CD4-positive, alpha-beta T cell treated with Interleukin-17A for 1 hour (primary cell): ENCODE measurements at regions not wholly inside any gene's neighbourhood (a gene's known extent, or its start where the extent isn't known, plus 50 kb on each side); places are given as distances from the start of the nearest gene placed in this dataset.
"Not testable (repeated sequence)": the region's sequence is repeated elsewhere in the genome, so short reads cannot be mapped to it uniquely, and the experiment has no call there.

Experiments used
- DNase-seq: peaks from one replicate; pipeline ENCODE4 v3.0.0-alpha.2; 2020

DNA sequence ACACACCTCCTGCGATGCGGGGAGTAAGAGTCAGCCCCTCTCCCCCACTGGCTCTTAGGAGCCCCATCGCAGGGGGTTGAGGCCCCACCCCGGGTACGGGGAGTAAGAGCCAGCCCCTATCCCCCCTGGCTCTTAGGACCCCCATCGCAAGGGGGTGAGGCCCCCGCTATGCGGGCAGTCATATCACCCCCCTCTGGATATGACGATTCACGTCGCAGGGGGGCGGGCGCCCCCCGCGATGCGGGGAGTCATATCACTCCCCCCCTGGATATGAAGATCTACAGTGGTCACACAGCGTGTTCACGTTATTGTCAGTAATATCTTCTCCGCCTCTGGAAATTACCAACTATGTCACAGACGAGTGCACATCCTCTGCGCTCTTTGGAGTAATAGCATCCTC lies 61.1 kb downstream of the DEFB131A start:
- DNase-seq = not testable (repeated sequence)

DNA sequence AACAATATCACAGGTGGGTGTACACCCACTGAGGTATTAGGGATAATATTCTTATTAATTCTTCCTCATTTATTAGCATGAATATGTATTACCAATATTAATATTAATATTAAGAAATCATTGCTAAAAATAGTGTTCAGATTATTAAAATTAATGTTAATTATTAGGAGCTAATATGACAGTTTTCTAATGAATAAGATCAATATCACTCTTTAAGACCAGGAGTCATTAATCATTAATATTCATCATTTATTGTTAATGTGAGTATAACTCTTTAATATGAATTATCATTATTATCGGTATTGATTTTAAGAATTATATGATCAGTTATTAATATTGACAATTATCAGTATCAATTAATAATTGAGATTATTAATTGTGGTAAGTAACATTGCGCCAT lies 62.5 kb downstream of the DEFB131A start:
- DNase-seq = not testable (repeated sequence)

DNA sequence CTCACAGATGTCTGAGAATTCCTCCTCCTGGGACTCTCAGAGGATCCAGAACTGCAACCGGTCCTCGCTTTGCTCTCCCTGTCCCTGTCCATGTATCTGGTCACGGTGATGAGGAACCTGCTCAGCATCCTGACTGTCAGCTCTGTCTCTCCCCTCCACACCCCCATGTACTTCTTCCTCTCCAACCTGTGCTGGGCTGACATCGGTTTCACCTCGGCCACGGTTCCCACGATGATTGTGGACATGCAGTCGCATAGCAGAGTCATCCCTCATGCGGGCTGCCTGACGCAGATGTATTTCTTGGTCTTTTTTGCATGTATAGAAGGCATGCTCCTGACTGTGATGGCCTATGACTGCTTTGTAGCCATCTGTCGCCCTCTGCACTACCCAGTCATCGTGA lies 68.7 kb downstream of the DEFB131A start:
- DNase-seq = not testable (repeated sequence)

DNA sequence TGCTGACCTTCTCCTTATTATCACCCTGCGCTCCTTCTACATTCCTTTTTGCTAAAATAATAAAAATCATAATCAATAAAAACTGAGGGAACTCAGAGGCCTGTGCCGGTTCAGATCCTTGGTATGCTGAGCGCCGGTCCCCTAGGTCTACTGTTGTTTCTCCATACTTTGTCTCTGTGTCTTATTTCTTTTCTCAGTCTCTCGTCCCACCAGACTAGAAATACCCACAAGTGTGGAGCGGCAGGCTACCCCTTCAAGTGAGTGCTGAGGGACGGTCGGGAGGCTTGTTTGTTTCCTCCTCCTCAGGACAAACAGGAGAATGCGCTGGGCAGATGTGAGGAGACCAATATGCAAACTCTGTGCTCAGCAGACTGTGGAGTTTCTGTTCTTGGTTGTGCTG lies 75.4 kb downstream of the DEFB131A start:
- DNase-seq = not testable (repeated sequence)

DNA sequence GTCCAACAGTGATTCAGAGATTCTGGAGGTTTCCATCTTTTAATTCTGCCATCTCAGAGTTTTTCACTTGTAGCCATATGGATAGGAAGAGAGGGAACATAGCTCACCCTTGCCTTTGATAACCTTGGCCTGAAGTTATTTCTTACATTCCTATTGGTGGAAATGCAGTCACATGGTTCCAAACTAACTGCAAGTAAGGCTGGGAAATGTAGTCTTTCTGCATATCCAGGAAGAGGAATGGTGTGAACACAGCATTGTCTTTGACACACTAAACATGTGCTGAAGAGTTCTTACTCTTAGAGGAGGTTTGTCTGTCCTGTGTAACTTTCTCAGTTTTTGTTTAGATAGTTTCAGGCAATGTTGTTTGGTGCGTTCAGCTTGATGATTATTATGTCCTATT lies 78.7 kb downstream of the DEFB131A start:
- DNase-seq = peak; percentile 43

DNA sequence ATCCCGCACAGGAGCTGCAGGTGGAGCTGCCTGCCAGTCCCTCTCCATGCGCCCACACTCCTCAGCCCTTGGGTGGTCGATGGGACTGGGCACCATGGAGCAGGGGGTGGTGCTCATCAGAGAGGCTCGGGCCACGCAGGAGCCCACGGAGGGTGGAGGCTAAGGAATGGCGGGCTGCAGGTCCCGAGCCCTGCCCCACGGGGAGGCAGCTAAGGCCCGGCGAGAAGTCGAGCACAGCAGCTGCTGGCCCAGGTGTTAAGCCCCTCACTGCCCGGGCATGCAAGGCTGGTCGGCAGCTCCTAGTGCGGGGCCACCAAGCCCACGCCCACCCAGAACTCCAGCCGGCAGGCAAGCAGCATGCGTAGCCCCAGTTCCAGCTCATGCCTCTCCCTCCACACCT lies 80.2 kb downstream of the DEFB131A start:
- DNase-seq = not testable (repeated sequence)

DNA sequence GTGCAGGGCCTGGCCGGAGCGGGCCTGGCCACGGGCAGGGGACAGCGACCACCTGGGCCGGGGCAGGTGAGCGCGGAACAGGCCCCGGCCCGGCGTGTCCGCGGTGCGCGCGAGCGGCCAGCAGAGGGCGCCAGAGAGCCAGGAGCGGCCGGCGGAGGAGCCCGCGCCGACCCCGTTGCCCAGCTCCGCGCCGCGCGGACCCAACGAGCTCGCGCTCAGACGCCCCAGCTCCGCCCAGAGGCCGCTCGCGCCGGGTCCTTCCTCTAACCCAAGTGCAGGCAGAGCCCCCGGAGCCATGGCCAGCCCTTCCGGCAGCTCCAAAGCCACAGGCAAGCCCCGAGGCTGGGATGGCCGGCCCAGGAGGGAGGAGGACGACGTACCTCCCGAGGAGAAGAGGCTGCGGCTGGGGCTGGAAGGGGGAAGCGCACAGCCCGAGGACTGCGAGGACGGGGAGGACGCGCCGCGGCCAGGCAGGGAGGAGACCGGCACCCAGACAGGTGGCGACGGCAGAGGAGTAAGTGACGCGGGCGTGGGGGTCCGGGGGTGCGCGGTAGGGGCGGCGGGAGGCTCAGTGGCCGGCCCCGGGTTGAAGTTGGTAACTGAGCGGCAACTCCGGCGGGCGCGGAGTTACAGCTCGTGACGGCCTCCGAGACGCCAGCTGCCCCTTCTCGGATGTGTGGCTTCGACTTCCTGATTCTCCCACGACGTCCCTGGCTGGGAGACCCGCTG lies 88.1 kb downstream of the DEFB131A start:
- peak; percentile 60 for DNase-seq

DNA sequence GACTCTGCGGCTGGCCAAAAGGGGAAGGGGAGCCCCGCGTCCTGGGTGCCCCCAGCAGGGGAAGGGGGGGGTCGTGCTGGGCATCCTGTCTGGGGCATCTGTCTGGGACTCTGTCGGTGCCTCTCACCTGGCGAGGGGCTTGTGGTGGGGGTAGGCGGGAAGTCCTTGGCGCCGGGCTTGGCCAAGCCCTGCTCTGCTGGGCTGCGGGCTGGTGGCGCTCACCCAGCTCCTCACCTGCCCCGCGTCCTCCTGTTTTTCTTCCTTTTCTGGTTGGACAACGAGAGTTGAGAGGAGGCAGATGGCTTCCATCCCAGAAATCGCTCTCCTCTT lies 88.6 kb downstream of the DEFB131A start:
- not testable (repeated sequence) for DNase-seq

DNA sequence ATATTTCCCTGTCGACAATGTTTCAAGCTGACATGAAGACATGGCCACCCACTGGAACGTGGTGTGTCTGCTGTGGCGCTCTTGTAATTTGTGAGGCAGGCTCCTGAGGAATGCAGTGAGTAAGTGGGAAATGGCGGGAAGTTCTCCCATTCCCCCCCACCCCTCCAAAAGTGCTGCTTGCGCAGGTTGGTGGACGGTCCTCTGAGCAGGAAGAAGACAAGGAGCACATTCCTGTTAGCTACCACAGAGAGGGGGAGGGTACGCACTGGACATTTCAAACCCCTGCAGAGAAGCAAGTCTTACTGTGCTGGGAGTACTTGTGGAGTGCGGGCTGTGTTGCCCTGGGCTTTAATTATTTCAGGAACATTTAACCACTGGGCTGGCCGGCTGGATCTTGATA lies 92.9 kb downstream of the DEFB131A start:
- not testable (repeated sequence) for DNase-seq

DNA sequence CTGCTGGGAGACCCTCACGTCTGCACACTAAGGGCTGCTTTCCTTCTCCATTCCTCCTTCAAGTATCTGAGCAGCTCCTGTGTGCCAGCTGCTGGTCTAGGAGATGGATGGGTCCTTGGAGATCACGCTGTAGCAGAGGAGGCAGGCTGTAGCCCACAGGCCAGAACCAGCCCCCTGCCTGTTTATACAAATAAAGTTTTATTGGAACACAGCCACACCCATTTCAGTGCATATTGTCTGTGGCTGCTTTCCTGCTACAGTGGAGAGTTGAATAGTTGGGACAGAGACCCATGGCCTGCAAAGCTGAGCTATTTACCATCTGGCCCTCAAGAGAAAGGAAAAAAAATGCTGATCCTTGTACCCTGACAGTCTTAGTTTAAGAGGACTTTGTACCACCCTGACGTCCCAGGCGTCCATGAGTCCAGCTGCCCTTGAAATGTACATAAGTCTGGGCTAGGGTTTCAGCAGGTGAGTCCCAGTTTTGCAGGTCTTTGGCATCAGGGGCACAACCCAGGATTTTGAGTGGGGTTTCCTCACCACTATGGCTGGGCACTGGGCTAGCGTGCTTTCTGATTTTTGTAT lies 95.8 kb downstream of the DEFB131A start:
- DNase-seq = not testable (repeated sequence)

DNA sequence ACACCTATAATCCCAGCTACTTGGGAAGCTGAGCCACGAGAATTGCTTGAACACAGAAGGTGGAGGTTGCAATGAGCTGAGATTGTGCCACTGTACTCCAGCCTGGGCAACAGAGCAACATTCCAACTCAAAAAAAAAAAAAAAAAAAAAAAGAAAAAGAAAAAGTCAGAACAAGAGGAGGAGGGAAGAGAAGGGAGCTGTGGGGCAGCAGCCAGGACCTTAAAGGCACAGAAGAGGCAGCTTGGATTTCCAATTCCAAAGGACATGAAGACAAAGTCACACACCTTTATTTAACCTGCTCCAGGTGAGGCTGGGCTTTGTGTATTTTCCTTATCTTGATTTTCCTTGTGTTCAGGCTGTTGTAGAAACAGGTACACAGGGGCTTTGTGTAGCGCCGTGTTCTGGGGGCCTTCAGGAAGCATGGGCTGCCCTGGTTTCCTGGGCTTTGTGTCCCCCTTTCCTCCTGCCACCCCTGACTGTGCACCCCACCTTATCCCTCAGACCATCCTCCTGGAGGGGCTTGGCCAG lies 97.2 kb downstream of the DEFB131A start:
- not testable (repeated sequence) for DNase-seq

DNA sequence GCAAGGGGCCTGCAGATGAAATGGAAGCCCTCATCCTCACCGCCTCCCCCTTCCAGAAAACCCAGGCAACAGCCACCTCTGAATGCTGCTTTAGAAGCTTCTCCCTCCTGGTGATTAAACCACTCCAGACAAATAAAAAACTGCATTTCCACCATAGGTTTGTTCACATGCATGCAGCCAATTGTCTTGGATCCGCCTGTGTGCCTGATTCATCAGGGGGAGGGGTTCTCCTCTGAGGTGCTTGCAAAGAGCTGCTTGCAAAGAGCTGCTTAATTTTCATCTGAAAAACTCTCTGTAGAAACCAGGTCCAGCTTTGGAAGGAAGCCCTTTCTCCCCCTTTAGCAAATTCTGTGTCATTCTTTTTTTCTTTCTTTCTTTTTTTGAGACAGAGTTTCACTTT lies 100.6 kb downstream of the DEFB131A start:
- not testable (repeated sequence) for DNase-seq

DNA sequence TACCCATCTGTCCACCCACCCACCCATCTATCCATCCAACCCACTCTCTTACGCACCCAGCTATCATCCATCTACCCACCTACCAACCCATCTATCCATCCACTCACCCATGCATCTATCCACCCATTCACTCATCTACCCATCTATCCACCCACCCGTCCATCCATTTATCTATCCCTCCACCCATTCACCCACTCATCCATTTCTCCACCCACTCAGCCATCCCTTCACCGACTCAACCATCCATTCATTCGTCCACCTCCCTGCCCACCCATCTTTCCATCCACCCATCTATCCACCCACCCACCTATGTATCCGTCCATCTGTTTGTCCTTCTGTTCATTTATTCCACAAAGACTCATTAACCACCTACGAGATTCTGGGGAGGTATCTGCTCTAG lies 103.3 kb downstream of the DEFB131A start:
- DNase-seq = not testable (repeated sequence)

DNA sequence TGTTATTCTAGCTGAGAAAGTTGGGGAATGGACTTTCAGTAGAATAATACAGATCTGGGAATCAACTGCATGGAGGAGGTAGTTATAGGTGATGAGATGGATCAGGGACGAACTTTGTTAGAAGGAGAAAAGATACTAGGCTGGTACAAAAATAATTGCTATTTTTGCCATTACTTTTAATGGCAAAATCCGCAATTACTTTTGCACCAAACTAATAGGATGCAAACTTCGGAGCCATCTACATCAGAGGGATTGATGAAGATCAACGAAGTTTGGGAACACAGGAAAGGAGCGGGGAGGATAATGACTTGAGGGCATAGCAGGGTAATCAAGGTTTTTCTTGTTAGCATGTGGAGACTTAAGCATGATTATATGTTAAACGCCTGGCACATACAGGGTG lies 111.9 kb downstream of the DEFB131A start:
- DNase-seq = not testable (repeated sequence)

DNA sequence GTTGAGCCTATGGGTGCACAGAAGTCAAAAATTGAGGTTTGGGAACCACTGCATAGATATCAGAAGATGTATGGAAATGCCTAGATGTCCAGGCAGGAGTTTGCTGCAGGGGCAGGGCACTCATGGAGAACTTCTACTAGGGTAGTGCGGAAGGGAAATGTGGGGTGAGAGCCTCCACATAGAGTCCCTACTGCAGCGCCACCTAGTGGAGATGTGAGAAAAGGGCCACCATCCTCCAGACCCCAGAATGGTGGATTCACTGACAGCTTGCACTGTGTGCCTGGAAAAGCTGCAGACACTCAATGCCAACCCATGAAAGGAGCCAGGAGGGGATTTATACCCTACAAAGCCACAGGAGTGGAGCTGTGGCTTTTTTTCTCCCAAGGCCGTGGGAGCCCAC lies 133.7 kb downstream of the DEFB131A start:
- not testable (repeated sequence) for DNase-seq

DNA sequence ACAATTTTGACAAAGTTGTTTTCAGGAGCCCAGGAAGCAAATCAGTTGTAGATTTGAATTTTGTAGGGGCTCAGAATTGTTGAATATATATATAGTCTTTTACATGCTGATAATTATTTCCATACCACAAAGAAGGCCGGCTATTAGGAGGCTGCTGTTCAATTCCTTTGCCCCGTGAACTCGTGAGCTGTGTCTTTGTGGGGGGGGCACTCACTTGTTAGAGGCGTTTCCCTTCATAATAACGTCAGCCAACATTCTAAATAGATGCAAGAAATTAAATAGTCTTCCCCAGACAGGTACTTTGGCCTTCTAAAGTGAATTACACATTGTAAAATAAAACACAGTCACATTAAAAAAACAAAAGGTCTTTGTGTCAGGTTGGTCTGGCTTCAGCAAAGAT lies 138.7 kb downstream of the DEFB131A start:
- not testable (repeated sequence) for DNase-seq

DNA sequence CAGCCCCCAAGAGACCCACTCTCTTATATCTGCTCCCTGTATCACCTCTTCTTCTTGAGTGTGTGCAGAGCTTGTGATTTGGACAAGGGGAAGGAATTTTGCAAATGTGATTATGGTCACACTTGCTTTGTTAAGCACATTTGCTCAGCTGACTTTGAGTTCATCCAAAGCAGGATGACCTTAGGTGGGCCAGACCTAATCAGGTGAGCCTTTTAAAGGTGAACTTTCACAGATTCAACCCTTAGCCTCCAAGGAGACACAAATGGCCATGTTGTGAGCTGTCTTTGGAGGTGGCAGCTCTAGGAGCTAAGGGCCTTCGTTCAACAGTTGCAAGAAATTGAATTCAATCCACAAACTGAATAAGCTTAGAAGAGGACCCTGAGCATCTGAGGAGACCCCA lies 147.8 kb downstream of the DEFB131A start:
- no peak for DNase-seq

DNA sequence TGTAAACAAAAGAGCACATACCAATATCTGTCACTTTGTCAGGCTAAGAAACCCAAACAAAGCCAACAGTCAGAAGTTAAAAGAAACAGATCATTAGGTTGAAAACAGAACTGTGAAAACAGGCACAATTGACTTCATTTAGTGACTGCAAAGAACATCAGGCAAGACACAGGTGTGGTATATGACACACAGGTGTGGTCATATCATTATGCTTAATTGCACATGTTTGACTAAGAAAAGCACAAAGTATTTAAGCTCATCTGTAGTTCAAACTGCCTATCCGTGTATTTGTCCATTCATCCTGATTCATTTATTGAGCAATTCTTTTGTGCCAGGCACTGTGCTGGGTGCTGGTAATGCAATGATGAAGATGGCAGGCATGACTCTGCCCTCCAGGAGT lies 150.7 kb downstream of the DEFB131A start:
- no peak for DNase-seq

DNA sequence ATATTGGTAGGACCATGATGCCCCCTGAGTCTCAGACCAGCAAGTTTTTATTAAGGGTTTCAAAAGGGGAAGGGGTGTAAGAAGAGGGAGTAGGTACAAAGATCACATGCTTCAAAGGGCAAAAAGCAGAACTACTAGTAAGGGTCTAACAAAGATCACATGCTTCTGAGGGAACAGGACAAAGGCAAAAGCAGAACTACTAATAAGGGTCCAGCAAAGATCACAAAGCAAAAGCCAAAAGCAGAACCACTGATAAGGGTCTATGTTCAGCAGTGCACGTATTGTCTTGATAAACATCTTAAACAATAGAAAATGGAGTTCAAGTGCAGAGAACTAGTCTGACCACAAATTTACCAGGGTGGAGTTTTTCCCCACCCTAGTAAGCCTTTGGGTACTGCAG lies 151.3 kb downstream of the DEFB131A start:
- DNase-seq = not testable (repeated sequence)

DNA sequence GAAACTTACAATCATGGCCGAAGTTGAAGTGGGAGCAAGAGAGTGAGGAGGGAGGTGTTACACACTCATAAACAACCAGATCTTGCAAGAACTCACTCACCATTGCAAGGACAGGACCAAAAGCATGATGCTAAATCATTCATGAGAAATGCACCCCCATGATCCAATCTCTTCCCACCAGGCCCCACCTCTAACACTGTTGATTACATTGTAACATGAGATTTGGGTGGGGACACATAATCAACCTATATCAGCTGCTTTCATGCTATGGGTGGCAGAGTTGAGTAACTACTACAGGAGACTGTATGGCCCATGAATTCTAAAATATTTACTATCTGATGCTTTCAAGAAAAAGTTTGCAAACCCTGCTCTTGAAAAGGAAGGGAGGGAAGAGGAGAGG lies 155.1 kb downstream of the DEFB131A start:
- DNase-seq = no peak

DNA sequence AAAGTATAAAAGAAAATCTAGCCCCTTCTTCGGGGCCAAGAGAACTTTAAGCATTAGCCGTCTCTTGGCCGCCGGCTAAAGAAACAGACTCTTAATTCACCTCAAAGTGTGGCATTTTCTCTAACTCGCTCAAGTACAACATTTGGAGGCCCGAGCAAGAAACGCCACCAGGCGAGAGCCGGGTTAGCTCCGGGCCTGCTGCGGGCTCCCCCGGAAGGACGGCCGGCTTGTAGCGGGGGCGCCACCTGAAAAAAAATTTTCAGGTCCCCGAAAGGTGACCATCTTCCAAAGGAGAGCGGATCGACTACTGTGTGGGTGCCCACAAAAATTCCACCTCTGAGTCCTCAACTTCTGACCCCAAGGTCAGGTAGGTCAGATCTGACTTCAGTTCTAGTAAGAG lies 156.0 kb downstream of the DEFB131A start:
- DNase-seq = no peak

DNA sequence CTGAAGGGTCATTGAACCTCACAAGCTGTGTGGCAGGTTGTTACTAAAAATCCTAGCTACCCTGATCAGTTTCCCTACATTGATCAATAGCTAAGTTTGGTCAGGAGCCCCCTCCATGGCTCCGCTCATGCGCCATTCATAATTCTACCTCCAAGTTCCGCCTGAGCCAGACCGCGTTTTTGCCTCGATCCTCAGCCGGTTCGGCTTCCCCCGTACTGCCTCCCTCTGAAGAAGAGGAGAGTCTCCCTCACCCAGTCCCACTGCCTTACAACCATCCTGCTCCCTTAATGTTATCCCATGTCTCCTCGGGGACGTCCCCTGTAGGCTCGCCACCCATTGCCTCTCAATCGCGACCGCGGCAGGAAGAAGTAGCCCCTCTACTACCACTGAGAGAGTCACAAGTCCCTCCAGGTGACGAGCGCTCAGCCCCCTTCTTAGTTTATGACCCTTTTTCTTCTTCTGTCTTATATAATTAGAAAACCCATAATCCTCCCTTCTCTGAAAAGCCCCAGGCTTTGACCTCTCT lies 158.2 kb downstream of the DEFB131A start:
- DNase-seq = no peak

DNA sequence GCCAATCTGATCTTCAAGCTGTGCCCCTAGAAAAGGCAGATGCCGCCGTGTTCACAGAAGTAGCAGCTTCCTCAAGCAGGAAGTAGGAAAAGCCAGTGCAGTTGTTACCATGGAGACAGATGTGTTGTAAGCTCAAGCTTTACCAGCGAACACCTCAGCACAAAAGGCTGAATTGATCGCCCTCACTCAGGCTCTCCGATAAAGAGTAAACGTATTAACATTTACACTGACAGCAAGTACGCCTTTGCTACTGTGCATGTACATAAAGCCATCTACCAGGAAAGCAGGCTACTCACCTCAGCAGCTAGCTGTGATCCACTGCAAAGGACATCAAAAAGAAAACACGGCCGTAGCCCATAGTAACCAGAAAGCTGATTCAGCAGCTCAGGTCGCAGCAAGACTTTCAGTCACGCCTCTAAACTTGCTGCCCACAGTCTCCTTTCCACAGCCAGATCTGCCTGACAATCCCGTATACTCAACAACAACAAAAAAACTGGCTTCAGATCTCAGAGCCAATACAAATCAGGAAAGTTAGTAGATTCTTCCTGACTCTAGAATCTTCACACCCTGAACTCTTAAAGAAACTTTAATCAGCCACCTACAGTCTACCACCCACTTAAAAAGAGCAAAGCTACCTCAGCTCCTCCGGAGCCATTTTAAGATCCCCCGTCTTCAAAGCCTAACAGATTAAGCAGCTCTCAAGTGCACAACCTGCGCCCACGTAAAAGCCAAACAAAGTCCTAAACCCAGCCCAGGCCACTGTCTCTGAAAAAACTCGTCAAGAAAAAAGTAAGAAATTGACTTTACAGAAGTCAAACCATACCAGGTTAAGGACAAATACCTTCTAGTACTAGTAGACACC lies 160.0 kb downstream of the DEFB131A start:
- DNase-seq = peak; percentile 80

DNA sequence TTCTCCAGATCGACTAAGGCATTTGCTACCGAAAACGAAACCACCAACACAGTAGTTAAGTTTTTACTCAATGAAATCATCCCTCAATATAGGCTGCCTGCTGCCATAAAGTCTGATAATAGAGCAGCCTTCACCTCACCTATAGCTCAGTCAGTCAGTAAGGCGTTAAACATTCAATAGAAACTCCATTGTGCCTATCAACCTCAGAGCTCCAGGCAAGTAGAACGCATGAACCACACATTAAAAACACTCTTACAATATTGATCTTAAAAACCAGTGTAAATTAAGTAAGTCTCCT lies 160.6 kb downstream of the DEFB131A start:
- peak; percentile 49 for DNase-seq
